ENCODE measurements at regions not wholly inside any gene's neighbourhood (a gene's known extent, or its start where the extent isn't known, plus 50 kb on each side); places are given as distances from the start of the nearest gene placed in this dataset.

GRCh38 chr7:32131091-32131490 is 60.9 kb upstream of the PDE1C start:
- no peak for DNase-seq

- no peak for DNase-seq
These were observed 56.6 kb upstream of the PDE1C start for GRCh38 chr7:32126843-32127242.

All from kidney glomerular epithelial cell (primary cell).